GM23338 (cell line): ENCODE measurements at regions not wholly inside any gene's neighbourhood (a gene's known extent, or its start where the extent isn't known, plus 50 kb on each side); places are given as distances from the start of the nearest gene placed in this dataset.

Experiments used
- ATAC-seq: fragments of 200-7000 bp; cut with Tn5 transposase; 3 replicates; pipeline ENCODE4 v1.9.1; 2020
- DNase-seq: peaks from one replicate; pipeline ENCODE4 v3.0.0-alpha.2; 2015; ENCODE audit warnings: low spot score
- H2AFZ ChIP-seq: fragments of 200-600 bp; sonication (generic); 2 replicates; pipeline ENCODE4 v1.8.0; 2016; ENCODE audit warnings: antibody characterized with exemption, mild to moderate bottlenecking, moderate library complexity
- H3F3A ChIP-seq: fragments of 200-600 bp; sonication (generic); replicated peaks from 2 replicates; pipeline ENCODE4 v1.8.0; 2017; ENCODE audit warnings: antibody characterized with exemption, mixed run types, low read depth
- H3K27ac ChIP-seq: fragments of 200-600 bp; sonication (generic); 2 replicates; pipeline ENCODE4 v1.6.1; 2016; ENCODE audit warnings: low read depth
- H3K27me3 ChIP-seq: fragments of 200-600 bp; sonication (generic); 2 replicates; pipeline ENCODE4 v1.8.0; 2016; ENCODE audit warnings: mild to moderate bottlenecking, mixed run types, moderate library complexity; ENCODE audit not compliant: insufficient read depth
- H3K36me3 ChIP-seq: fragments of 200-600 bp; sonication (generic); 2 replicates; pipeline ENCODE4 v1.8.0; 2016; ENCODE audit warnings: mild to moderate bottlenecking; ENCODE audit not compliant: insufficient read depth
- H3K4me1 ChIP-seq: fragments of 200-600 bp; sonication (generic); 2 replicates; pipeline ENCODE4 v1.8.0; 2016; ENCODE audit warnings: mild to moderate bottlenecking, moderate library complexity; ENCODE audit not compliant: insufficient read depth
- H3K4me2 ChIP-seq: fragments of 200-600 bp; sonication (generic); 2 replicates; pipeline ENCODE4 v1.7.1; 2017; ENCODE audit warnings: mixed run types
- H3K4me3 ChIP-seq: fragments of 200-600 bp; sonication (generic); 2 replicates; pipeline ENCODE4 v1.6.1; 2016; ENCODE audit warnings: mixed run types
- H3K79me2 ChIP-seq: fragments of 200-600 bp; sonication (generic); replicated peaks from 2 replicates; pipeline ENCODE4 v1.8.0; 2017; ENCODE audit warnings: mild to moderate bottlenecking; ENCODE audit not compliant: insufficient read depth
- H3K9me2 ChIP-seq: fragments of 200-600 bp; sonication (generic); 2 replicates; pipeline ENCODE4 v1.8.0; 2017; ENCODE audit not compliant: insufficient read depth
- H4K20me1 ChIP-seq: fragments of 200-600 bp; sonication (generic); replicated peaks from 2 replicates; pipeline ENCODE4 v1.8.0; 2017; ENCODE audit warnings: mild to moderate bottlenecking; ENCODE audit not compliant: insufficient read depth
- H3K27ac Mint-ChIP-seq: 2 replicates; pipeline ENCODE4 v1.8.0; 2020; ENCODE audit warnings: inconsistent platforms, mild to moderate bottlenecking, moderate library complexity, mixed read lengths
- H3K27me3 Mint-ChIP-seq: 3 replicates; pipeline ENCODE4 v1.8.0; 2022; ENCODE audit warnings: low read depth, mild to moderate bottlenecking, moderate library complexity, mixed read lengths, inconsistent platforms; ENCODE audit not compliant: insufficient read depth, poor library complexity
- H3K36me3 Mint-ChIP-seq: 3 replicates; pipeline ENCODE4 v1.8.0; 2021; ENCODE audit warnings: low read depth, mild to moderate bottlenecking, inconsistent platforms, moderate library complexity, mixed read lengths
- H3K4me1 Mint-ChIP-seq: 3 replicates; pipeline ENCODE4 v1.8.0; 2020; ENCODE audit warnings: mild to moderate bottlenecking, inconsistent platforms, mixed read lengths
- H3K4me3 Mint-ChIP-seq: 3 replicates; pipeline ENCODE4 v1.8.0; 2021; ENCODE audit warnings: moderate library complexity, mild to moderate bottlenecking, inconsistent platforms, mixed read lengths
- H3K9me3 Mint-ChIP-seq: 3 replicates; pipeline ENCODE4 v1.8.0; 2020; ENCODE audit warnings: moderate library complexity, mild to moderate bottlenecking, inconsistent platforms, mixed read lengths
- CREB1 ChIP-seq: fragments of 250-450 bp; sonication (Bioruptor Pico); IDR thresholded peaks from 2 replicates; pipeline ENCODE4 v1.5.0; 2020; ENCODE audit warnings: low read depth, mild to moderate bottlenecking, moderate library complexity
- CTCF ChIP-seq, 2 experiments: fragments of 200-600 bp in 1 of 2; sonication (generic) in 1 of 2; conservative IDR thresholded peaks; 2 replicates each; pipeline versions ENCODE4 v1.5.1 to v1.6.1; 2016 to 2017; ENCODE audit warnings: antibody characterized with exemption in 2 of 2, low read depth in 2 of 2, mild to moderate bottlenecking in 2 of 2, moderate library complexity in 1 of 2
- ETS1 ChIP-seq: IDR thresholded peaks from 2 replicates; pipeline ENCODE4 v1.6.1; 2016; ENCODE audit warnings: antibody characterized with exemption
- EZH2 ChIP-seq: fragments of 200-600 bp; sonication (generic); IDR thresholded peaks from one replicate; pipeline ENCODE4 v1.8.0; 2017; ENCODE audit warnings: antibody characterized with exemption, mild to moderate bottlenecking, low read depth; ENCODE audit not compliant: unreplicated experiment
- EZH2phosphoT487 ChIP-seq: fragments of 200-600 bp; sonication (generic); IDR thresholded peaks from one replicate; pipeline ENCODE4 v1.8.1; 2018; ENCODE audit warnings: antibody characterized with exemption; ENCODE audit not compliant: unreplicated experiment
- JUNB ChIP-seq: IDR thresholded peaks from one replicate; pipeline ENCODE4 v1.6.1; 2016; ENCODE audit warnings: antibody characterized with exemption; ENCODE audit not compliant: unreplicated experiment
- POLR2AphosphoS5 ChIP-seq: IDR thresholded peaks from 2 replicates; pipeline ENCODE4 v1.6.1; 2016; ENCODE audit warnings: antibody characterized with exemption, low read depth
- REST ChIP-seq: IDR thresholded peaks from one replicate; pipeline ENCODE4 v1.6.1; 2018; ENCODE audit warnings: antibody characterized with exemption; ENCODE audit not compliant: unreplicated experiment
- STAT1 ChIP-seq: IDR thresholded peaks from one replicate; pipeline ENCODE4 v1.6.1; 2016; ENCODE audit warnings: antibody characterized with exemption; ENCODE audit not compliant: unreplicated experiment
- ZNF114 ChIP-seq: fragments of 250-450 bp; sonication (Bioruptor Pico); IDR thresholded peaks from 2 replicates; pipeline ENCODE4 v1.5.0; 2020; ENCODE audit warnings: mild to moderate bottlenecking, moderate library complexity
- ZNF462 ChIP-seq: fragments of 250-450 bp; sonication (Bioruptor Pico); IDR thresholded peaks from 2 replicates; pipeline ENCODE4 v1.5.0; 2020; ENCODE audit warnings: mild to moderate bottlenecking, moderate library complexity

GRCh38 chr3:70488816-70489215 lies 176.4 kb upstream of the MDFIC2 start:
- Mint-ChIP-seq H3K27ac (peak overlapping the region; percentile 88), H3K4me1 (peaks cover 38% of the 10 kb centered on the region), H3K9me3 (no peaks in the 10 kb centered on the region), H3K36me3 (0 out of 3 replicates have a peak, but pooled peaks cover 5% of the 10 kb centered on the region), H3K4me3 (peak overlapping the region; percentile 5; the same call in 1 of the 3 replicates), H3K27me3 (peaks cover 4% of the 10 kb centered on the region)
- H3F3A ChIP-seq = no peaks in the 10 kb centered on the region
- no peaks in the 10 kb centered on the region for H3K27me3 ChIP-seq
- H3K79me2 ChIP-seq = no peaks in the 10 kb centered on the region
- H3K4me3 ChIP-seq = no peak overlapping the region
- H2AFZ ChIP-seq = no peak overlapping the region
- no peaks in the 10 kb centered on the region for H4K20me1 ChIP-seq
- H3K4me2 ChIP-seq = peak overlapping the region; percentile 4
- TF ChIP-seq ETS1 = no peak
- TF ChIP-seq EZH2 = no peak
- no peak for TF ChIP-seq JUNB
- TF ChIP-seq STAT1 = no peak
- no peak for TF ChIP-seq REST
- TF ChIP-seq ZNF462 (CRISPR knock-in tag) = no peak
- TF ChIP-seq POLR2AphosphoS5 = no peak
- TF ChIP-seq EZH2phosphoT487 = no peak
- TF ChIP-seq ZNF114 (CRISPR knock-in tag) = no peak
- TF ChIP-seq CREB1 (CRISPR knock-in tag) = no peak
- no peak for TF ChIP-seq CTCF (conservative IDR thresholded peaks at IDR 0.05; ENCODE audit: low read depth in 2 of 2)
- ATAC-seq (peak; percentile 78), DNase-seq (peak; percentile 42)
- H3K36me3 ChIP-seq = no peaks in the 10 kb centered on the region
- peak overlapping the region; percentile 29; the same call in 1 of the 2 replicates for H3K27ac ChIP-seq
- peaks cover 44% of the 10 kb centered on the region for H3K4me1 ChIP-seq
- H3K9me2 ChIP-seq = 0 out of 2 replicates have a peak, but pooled peaks cover 4% of the 10 kb centered on the region
